Activated CD4-positive, alpha-beta T cell treated with anti-CD3 and anti-CD28 coated beads for 4 hours (primary cell): ENCODE measurements at regions not wholly inside any gene's neighbourhood (a gene's known extent, or its start where the extent isn't known, plus 50 kb on each side); places are given as distances from the start of the nearest gene placed in this dataset.
"Not testable (repeated sequence)": the region's sequence is repeated elsewhere in the genome, so short reads cannot be mapped to it uniquely, and the experiment has no call there.

Source experiments
- DNase-seq, 2 donors: peaks; one replicate each; pipeline ENCODE4 v3.0.0-alpha.2; 2020

GRCh38 chr4:77450006-77450405 is 155.6 kb upstream of the CXCL13 start:
- no peak for DNase-seq

GRCh38 chr4:77451530-77451929 is 154.1 kb upstream of the CXCL13 start:
- DNase-seq, result no peak

- DNase-seq, result not testable (repeated sequence)
Measured at GRCh38 chr4:77452117-77452516, 153.5 kb upstream of the CXCL13 start.

GRCh38 chr4:77453911-77454310 is 151.7 kb upstream of the CXCL13 start:
- no peak for DNase-seq

GRCh38 chr4:77454858-77455257 is 150.8 kb upstream of the CXCL13 start:
- DNase-seq, result no peak

- DNase-seq, result not testable (repeated sequence)
Measured at GRCh38 chr4:77464100-77464499, 141.5 kb upstream of the CXCL13 start.

- no peak for DNase-seq
Measured at GRCh38 chr4:77465271-77465670, 140.3 kb upstream of the CXCL13 start.

- no peak for DNase-seq
Measured at GRCh38 chr4:77466430-77466829, 139.2 kb upstream of the CXCL13 start.

GRCh38 chr4:77471821-77472495 is 133.7 kb upstream of the CXCL13 start:
- DNase-seq, result no peak

GRCh38 chr4:77473509-77473908 is 132.1 kb upstream of the CXCL13 start:
- DNase-seq, result no peak

- no peak for DNase-seq
Measured at GRCh38 chr4:77481856-77482255, 123.8 kb upstream of the CXCL13 start.

GRCh38 chr4:77488882-77489281 is 116.7 kb upstream of the CXCL13 start:
- no peak for DNase-seq

GRCh38 chr4:77493120-77493752 is 112.4 kb upstream of the CXCL13 start:
- DNase-seq, result no peak

GRCh38 chr4:77493829-77494551 is 111.6 kb upstream of the CXCL13 start:
- DNase-seq, result no peak

- no peak for DNase-seq
Measured at GRCh38 chr4:77496457-77496856, 109.2 kb upstream of the CXCL13 start.

- no peak for DNase-seq
Measured at GRCh38 chr4:77500801-77501200, 104.8 kb upstream of the CXCL13 start.

GRCh38 chr4:77501240-77501639 is 104.4 kb upstream of the CXCL13 start:
- DNase-seq, result no peak

GRCh38 chr4:77501851-77502250 is 103.8 kb upstream of the CXCL13 start:
- DNase-seq, result no peak

- no peak for DNase-seq
Measured at GRCh38 chr4:77504407-77504806, 101.2 kb upstream of the CXCL13 start.

- no peak for DNase-seq
Measured at GRCh38 chr4:77505275-77505957, 100.2 kb upstream of the CXCL13 start.

GRCh38 chr4:77505958-77506319 is 99.7 kb upstream of the CXCL13 start:
- no peak for DNase-seq

- no peak for DNase-seq
Measured at GRCh38 chr4:77510367-77510766, 95.3 kb upstream of the CXCL13 start.

GRCh38 chr4:77525538-77525937 is 80.1 kb upstream of the CXCL13 start:
- no peak for DNase-seq

- DNase-seq, result not testable (repeated sequence)
Measured at GRCh38 chr4:77527900-77528299, 77.7 kb upstream of the CXCL13 start.
